PC-3 (cell line): ENCODE measurements at regions not wholly inside any gene's neighbourhood (a gene's known extent, or its start where the extent isn't known, plus 50 kb on each side); places are given as distances from the start of the nearest gene placed in this dataset.

Source experiments
- ATAC-seq: fragments of 200-7000 bp; cut with Tn5 transposase; 2 replicates; pipeline ENCODE4 v1.9.1; 2020; ENCODE audit warnings: mild to moderate bottlenecking, moderate library complexity
- BruUV-seq: library from RNA; stranded (reverse); fragments of 400-500 nt; replicated peaks from 2 replicates; lab custom pipeline; 2021; lab: Mats Ljungman, UMichigan
- CTCF ChIA-PET: fragments of 300-600 bp; sonication (Branson Sonifier 250); formaldehyde crosslinking; loops from one replicate; lab custom pipeline; 2022; ENCODE audit warnings: antibody characterized with exemption; lab: Charles Lee
- POLR2A ChIA-PET: fragments of 300-600 bp; sonication (Branson Sonifier 250); formaldehyde crosslinking; loops from one replicate; lab custom pipeline; 2022; ENCODE audit warnings: antibody characterized with exemption; ENCODE audit not compliant: unreplicated experiment; lab: Charles Lee
- DNase-seq: peaks from one replicate; pipeline ENCODE4 v3.0.0-alpha.2; 2015
- H2AFZ ChIP-seq: fragments of 300-600 bp; sonication (generic); 2 replicates; pipeline ENCODE4 v1.6.0; 2016; ENCODE audit warnings: antibody characterized with exemption, low read length
- H3F3A ChIP-seq: fragments of 300-600 bp; sonication (generic); one replicate; pipeline ENCODE4 v1.6.0; 2017; ENCODE audit warnings: antibody characterized with exemption, low read length, control low read depth, mild to moderate bottlenecking; ENCODE audit not compliant: unreplicated experiment
- H3K27ac ChIP-seq: fragments of 300-600 bp; sonication (generic); 2 replicates; pipeline ENCODE4 v1.5.1; 2016; ENCODE audit warnings: mild to moderate bottlenecking, low read length
- H3K27me3 ChIP-seq: fragments of 300-600 bp; sonication (generic); 2 replicates; pipeline ENCODE4 v1.6.1; 2016; ENCODE audit warnings: low read length, mixed read lengths
- H3K36me3 ChIP-seq: fragments of 300-600 bp; sonication (generic); 2 replicates; pipeline ENCODE4 v1.6.1; 2016; ENCODE audit warnings: low read depth, mixed run types, low read length, mixed read lengths
- H3K4me1 ChIP-seq: fragments of 300-600 bp; sonication (generic); 2 replicates; pipeline ENCODE4 v1.5.1; 2016; ENCODE audit warnings: low read length; ENCODE audit not compliant: insufficient read depth
- H3K4me2 ChIP-seq: fragments of 300-600 bp; sonication (generic); 2 replicates; pipeline ENCODE4 v1.6.0; 2016; ENCODE audit warnings: low read length
- H3K4me3 ChIP-seq: fragments of 300-600 bp; sonication (generic); 2 replicates; pipeline ENCODE4 v1.5.1; 2016; ENCODE audit warnings: mild to moderate bottlenecking, low read length, mixed read lengths
- H3K79me2 ChIP-seq: fragments of 300-600 bp; sonication (generic); 2 replicates; pipeline ENCODE4 v1.6.1; 2017; ENCODE audit warnings: low read length, mixed read lengths
- H3K9ac ChIP-seq: fragments of 300-600 bp; sonication (generic); 2 replicates; pipeline ENCODE4 v1.6.0; 2016; ENCODE audit warnings: mild to moderate bottlenecking, low read length
- H3K9me2 ChIP-seq: fragments of 300-600 bp; sonication (generic); replicated peaks from 2 replicates; pipeline ENCODE4 v1.6.1; 2016; ENCODE audit warnings: mixed run types, low read length, mixed read lengths
- H3K9me3 ChIP-seq: fragments of 300-600 bp; sonication (generic); 2 replicates; pipeline ENCODE4 v1.6.1; 2016; ENCODE audit warnings: low read length, mixed read lengths
- H4K20me1 ChIP-seq: fragments of 300-600 bp; sonication (generic); 2 replicates; pipeline ENCODE4 v1.6.1; 2016; ENCODE audit warnings: low read length, mixed read lengths
- EZH2 ChIP-seq: fragments of 300-600 bp; sonication (generic); IDR thresholded peaks from one replicate; pipeline ENCODE4 v1.6.1; 2017; ENCODE audit warnings: antibody characterized with exemption, mild to moderate bottlenecking, low read length; ENCODE audit not compliant: unreplicated experiment
- EZH2phosphoT487 ChIP-seq: fragments of 300-600 bp; sonication (generic); IDR thresholded peaks from 2 replicates; pipeline ENCODE4 v1.6.1; 2018; ENCODE audit warnings: mild to moderate bottlenecking, antibody characterized with exemption, low read length, borderline replicate concordance
- intact Hi-C: fragments of 100-400 bp; cut with micrococcal nuclease; formaldehyde crosslinking; loops from 2 replicates; pipeline ENCODE4 v1.9.0; 2023
- TF ChIP-seq, protein P1 (sequence below): fragments of 300-600 bp; sonication (generic); conservative IDR thresholded peaks from 2 replicates; pipeline ENCODE4 v1.5.1; 2017; ENCODE audit warnings: antibody characterized with exemption, low read depth, mild to moderate bottlenecking, low read length

DNA sequence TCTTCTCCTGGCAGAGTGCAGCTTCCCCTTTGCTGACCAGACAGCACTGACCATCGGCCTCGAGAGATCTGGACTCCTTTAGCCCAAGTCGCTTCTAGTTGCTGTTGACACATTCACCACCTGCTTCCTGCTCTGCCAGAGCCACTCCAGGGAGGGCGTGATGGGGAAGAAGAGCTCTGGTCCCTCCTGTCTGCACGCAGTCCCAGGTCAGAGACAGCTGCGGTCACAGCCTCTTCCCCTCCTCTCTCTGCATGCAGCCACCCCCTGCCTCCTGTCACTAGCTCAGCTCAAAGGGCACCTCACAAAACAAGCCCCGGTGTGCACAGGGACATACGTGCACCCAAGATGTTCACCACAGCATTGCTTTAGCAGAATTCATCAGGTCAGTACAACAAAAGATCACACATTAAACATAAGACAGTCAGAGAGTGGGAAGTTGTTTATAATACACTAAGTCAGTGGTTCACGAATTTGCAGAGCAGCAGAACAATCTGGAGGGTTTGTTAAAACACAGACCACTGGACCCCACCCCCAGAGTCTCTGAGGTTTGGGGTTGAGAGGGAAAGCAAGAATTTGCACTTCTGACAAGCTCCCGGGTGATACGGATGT is 132.9 kb downstream of the SYF2 start:
- no peak overlapping the region for H2AFZ ChIP-seq
- peaks cover 8% of the 10 kb centered on the region for H3K4me1 ChIP-seq
- no peaks in the 10 kb centered on the region for H3K27me3 ChIP-seq
- H3K9me2 ChIP-seq, result no peaks in the 10 kb centered on the region
- DNase-seq (no peak), ATAC-seq (no peak)
- H3K9ac ChIP-seq, result no peak overlapping the region
- ChIA-PET POLR2A (no interaction called here), CTCF (no interaction called here)
- peak overlapping the region; percentile 17; the same call in 1 of the 2 replicates for H3K4me2 ChIP-seq
- H3K4me3 ChIP-seq, result no peak overlapping the region
- no TSS peak for BruUV-seq
- intact Hi-C loops, result no loop called here
- H3K27ac ChIP-seq, result no peak overlapping the region
- no peaks in the 10 kb centered on the region for H4K20me1 ChIP-seq
- H3F3A ChIP-seq, result no peaks in the 10 kb centered on the region
- TF ChIP-seq EZH2phosphoT487, result no peak
- H3K9me3 ChIP-seq, result no peaks in the 10 kb centered on the region
- H3K36me3 ChIP-seq, result no peaks in the 10 kb centered on the region
- no peaks in the 10 kb centered on the region for H3K79me2 ChIP-seq

DNA sequence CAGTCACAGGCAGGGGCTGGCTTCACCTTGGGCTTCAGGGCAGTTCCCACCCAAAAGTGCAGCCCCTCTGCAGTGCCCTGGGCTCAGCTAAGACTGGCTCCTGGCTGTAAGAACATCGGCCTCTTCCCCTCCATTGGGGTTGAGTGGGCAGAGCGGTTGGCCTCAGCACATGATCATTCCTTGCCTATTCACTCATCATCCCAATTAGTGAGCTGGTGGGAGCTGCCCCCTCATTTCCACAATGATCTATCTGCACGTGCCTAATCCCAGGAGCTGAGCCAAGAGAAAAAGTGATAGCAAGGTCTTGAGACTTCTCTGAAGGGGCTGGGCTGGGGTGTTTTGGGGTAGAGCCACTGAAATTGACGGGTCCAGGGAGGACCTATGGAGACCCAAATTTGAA is 133.6 kb downstream of the SYF2 start:
- CTCF ChIA-PET, result no interaction called here
- TF ChIP-seq EZH2phosphoT487, result no peak
- TF ChIP-seq, protein P1, sequence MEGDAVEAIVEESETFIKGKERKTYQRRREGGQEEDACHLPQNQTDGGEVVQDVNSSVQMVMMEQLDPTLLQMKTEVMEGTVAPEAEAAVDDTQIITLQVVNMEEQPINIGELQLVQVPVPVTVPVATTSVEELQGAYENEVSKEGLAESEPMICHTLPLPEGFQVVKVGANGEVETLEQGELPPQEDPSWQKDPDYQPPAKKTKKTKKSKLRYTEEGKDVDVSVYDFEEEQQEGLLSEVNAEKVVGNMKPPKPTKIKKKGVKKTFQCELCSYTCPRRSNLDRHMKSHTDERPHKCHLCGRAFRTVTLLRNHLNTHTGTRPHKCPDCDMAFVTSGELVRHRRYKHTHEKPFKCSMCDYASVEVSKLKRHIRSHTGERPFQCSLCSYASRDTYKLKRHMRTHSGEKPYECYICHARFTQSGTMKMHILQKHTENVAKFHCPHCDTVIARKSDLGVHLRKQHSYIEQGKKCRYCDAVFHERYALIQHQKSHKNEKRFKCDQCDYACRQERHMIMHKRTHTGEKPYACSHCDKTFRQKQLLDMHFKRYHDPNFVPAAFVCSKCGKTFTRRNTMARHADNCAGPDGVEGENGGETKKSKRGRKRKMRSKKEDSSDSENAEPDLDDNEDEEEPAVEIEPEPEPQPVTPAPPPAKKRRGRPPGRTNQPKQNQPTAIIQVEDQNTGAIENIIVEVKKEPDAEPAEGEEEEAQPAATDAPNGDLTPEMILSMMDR, result no peak
- no peak for TF ChIP-seq EZH2
- no peaks in the 10 kb centered on the region for H3F3A ChIP-seq

DNA sequence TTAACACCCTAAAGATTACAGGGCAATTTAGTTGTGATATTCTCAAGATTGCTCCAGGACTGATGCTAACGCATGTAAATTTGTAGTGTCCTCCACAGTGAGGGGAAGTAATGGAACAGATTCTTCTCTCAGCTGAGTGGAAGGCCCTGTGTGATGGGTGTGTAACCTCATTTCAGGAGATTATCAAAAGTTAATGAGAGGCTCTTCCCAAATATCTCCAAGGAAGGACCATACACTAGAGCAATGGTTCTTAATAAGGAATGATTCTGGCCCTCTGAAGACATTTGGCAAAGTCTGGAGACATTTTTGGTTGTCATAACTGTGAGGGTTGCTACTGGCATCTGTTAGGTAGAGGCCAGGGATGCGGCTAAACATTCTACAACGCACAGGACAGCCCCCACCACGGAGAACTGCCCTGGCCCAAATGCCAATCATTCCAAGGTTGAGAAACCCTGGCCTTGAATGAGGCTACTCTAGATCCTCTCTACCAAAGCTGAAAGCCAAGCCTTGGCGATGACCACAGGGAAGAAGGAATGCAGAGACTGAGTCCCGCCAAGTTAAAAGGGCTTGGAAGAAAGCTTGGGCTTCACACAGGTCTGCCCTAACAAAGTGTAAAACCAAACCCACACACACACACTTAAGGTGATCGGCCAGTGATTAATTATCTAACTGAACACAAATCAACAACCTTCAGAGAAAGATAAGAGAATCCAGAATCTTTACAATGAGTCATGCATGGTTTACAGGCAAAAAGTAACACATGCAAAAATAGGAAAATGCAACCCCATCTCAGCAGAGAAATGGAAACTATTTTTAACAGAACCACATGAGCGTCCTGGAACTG is 135.8 kb downstream of the SYF2 start:
- ChIA-PET CTCF (no interaction called here), POLR2A (no interaction called here)
- ATAC-seq (no peak), DNase-seq (no peak)
- Histone ChIP-seq H3K36me3 (no peaks in the 10 kb centered on the region), H3F3A (no peaks in the 10 kb centered on the region), H3K4me1 (peaks cover 8% of the 10 kb centered on the region), H3K9ac (no peak overlapping the region), H3K9me2 (no peaks in the 10 kb centered on the region), H3K79me2 (no peaks in the 10 kb centered on the region), H3K9me3 (no peaks in the 10 kb centered on the region), H3K4me3 (no peak overlapping the region), H3K27me3 (no peaks in the 10 kb centered on the region), H3K4me2 (no peak overlapping the region), H2AFZ (no peak overlapping the region), H4K20me1 (no peaks in the 10 kb centered on the region), H3K27ac (no peak overlapping the region)
- intact Hi-C loops, result no loop called here
- no TSS peak for BruUV-seq
- no peak for TF ChIP-seq EZH2phosphoT487
- no peak for TF ChIP-seq EZH2
- TF ChIP-seq, protein P1, result no peak

More for the DNA sequence above, 133.6 kb downstream of the SYF2 start:
- H3K27ac ChIP-seq, result no peak overlapping the region
- no peaks in the 10 kb centered on the region for H3K36me3 ChIP-seq
- DNase-seq (no peak), ATAC-seq (no peak)
- H3K9ac ChIP-seq, result no peak overlapping the region
- intact Hi-C loops, result no loop called here
- POLR2A ChIA-PET, result no interaction called here
- H3K4me1 ChIP-seq, result peaks cover 8% of the 10 kb centered on the region
- H3K4me3 ChIP-seq, result no peak overlapping the region
- no TSS peak for BruUV-seq
- H3K27me3 ChIP-seq, result no peaks in the 10 kb centered on the region
- H4K20me1 ChIP-seq, result no peaks in the 10 kb centered on the region
- no peak overlapping the region for H2AFZ ChIP-seq
- H3K9me3 ChIP-seq, result no peaks in the 10 kb centered on the region
- H3K79me2 ChIP-seq, result no peaks in the 10 kb centered on the region
- no peaks in the 10 kb centered on the region for H3K9me2 ChIP-seq
- no peak overlapping the region for H3K4me2 ChIP-seq
